Prostate gland (tissue), 2 donors: ENCODE measurements at regions not wholly inside any gene's neighbourhood (a gene's known extent, or its start where the extent isn't known, plus 50 kb on each side); places are given as distances from the start of the nearest gene placed in this dataset.

Source experiments
- CTCF ChIP-seq, 4 experiments: fragments of 200-600 bp in 2 of 4; fragments of 450-650 bp in 2 of 4; sonication (generic) in 2 of 4; IDR thresholded peaks; 1 replicate in 3 of 4; 2 replicates in 1 of 4; pipeline ENCODE4 v1.5.1; 2016 to 2019; ENCODE audit warnings: antibody characterized with exemption in 4 of 4, mild to moderate bottlenecking in 2 of 4, moderate library complexity in 2 of 4
- POLR2A ChIP-seq: fragments of 450-650 bp; IDR thresholded peaks from one replicate; pipeline ENCODE4 v1.6.1; 2016; ENCODE audit warnings: antibody characterized with exemption, mild to moderate bottlenecking
- POLR2AphosphoS5 ChIP-seq: sonication (generic); formaldehyde crosslinking; IDR thresholded peaks from one replicate; pipeline ENCODE4 v1.6.1; 2017; ENCODE audit warnings: antibody characterized with exemption

- TF ChIP-seq POLR2AphosphoS5: no peak
- TF ChIP-seq CTCF (IDR thresholded peaks at IDR 0.05): no peak
- TF ChIP-seq POLR2A: no peak
Observed at GRCh38 chr1:185631843-185632242, 102.3 kb upstream of the HMCN1 start.
